Psoas muscle (tissue), 7 donors: ENCODE measurements at regions not wholly inside any gene's neighbourhood (a gene's known extent, or its start where the extent isn't known, plus 50 kb on each side); places are given as distances from the start of the nearest gene placed in this dataset.

Source experiments
- ATAC-seq, 4 donors: fragments of 200-7000 bp; cut with Tn5 transposase; one replicate each; pipeline ENCODE4 v1.9.1; 2020; ENCODE audit warnings: moderate library complexity in 3 of 4, mild to moderate bottlenecking in 2 of 4
- DNase-seq, 2 donors: peaks; one replicate each; pipeline ENCODE4 v3.0.0-alpha.2; 2020
- H3K27ac ChIP-seq: fragments of 200-600 bp; one replicate; pipeline ENCODE4 v1.8.0; 2022
- H3K27me3 ChIP-seq, 3 donors: fragments of 200-600 bp in 1 of 3; one replicate each; pipeline versions ENCODE4 v1.6.1 to v1.8.0; 2013 to 2022; ENCODE audit warnings: low read length in 2 of 3, mild to moderate bottlenecking in 2 of 3, moderate library complexity in 1 of 3; ENCODE audit not compliant: insufficient read depth in 3 of 3
- H3K36me3 ChIP-seq, 2 donors: fragments of 200-600 bp in 1 of 2; one replicate each; pipeline versions ENCODE4 v1.6.1 to v1.8.0; 2013 to 2022; ENCODE audit warnings: low read depth in 1 of 2, mild to moderate bottlenecking in 1 of 2, moderate library complexity in 1 of 2; ENCODE audit not compliant: insufficient read depth in 1 of 2
- H3K4me1 ChIP-seq: fragments of 200-600 bp; one replicate; pipeline ENCODE4 v1.8.0; 2022
- H3K4me3 ChIP-seq: fragments of 200-600 bp; one replicate; pipeline ENCODE4 v1.8.0; 2022; ENCODE audit warnings: mild to moderate bottlenecking
- H3K9me3 ChIP-seq: fragments of 200-600 bp; one replicate; pipeline ENCODE4 v1.8.0; 2022
- CTCF ChIP-seq: fragments of 200-600 bp; IDR thresholded peaks from one replicate; pipeline ENCODE4 v1.8.0; 2022; ENCODE audit warnings: antibody characterized with exemption
- WGBS, 3 donors: extraction: QIAGEN DNeasy Blood & Tissue Kit; methylation state at CpG; one replicate each; pipeline versions ENCODE4 v1.1.6 to v1.1.7; 2013; 5-methylcytosine and 5-hydroxymethylcytosine counted together
- intact Hi-C, 2 donors: fragments of 100-400 bp; cut with DNase I; formaldehyde crosslinking; loops; one replicate each; pipeline versions ENCODE4 v1.11.0 to v1.14.2; 2022
- donor health status: healthy with polysubstance abuse.
- donor health status: DM: no; HTN: no; CAD: no; lungs with moderate emphysema.
- donor health status: Bipolar disorder and iron deficiency.
- donor health status: healthy.
- donor health status: DM: yes; HTN: yes; CAD: no.
- donor health status: DM: no; HTN: no; CAD: no.
- donor health status: DM: yes; HTN: yes; CAD: no.

GRCh38 chr17:33487187-33487879 is 194.2 kb upstream of the ASIC2 start:
- H3K27ac ChIP-seq, result no peak overlapping the region
- intact Hi-C loops, result no loop called here
- H3K9me3 ChIP-seq, result no peaks in the 10 kb centered on the region
- DNase-seq (no peak), ATAC-seq (no peak)
- WGBS, 3 donors, result 51 to 63% (median 57%) methylated on average over 4 of the region's 4 CpGs
- no peak overlapping the region for H3K4me3 ChIP-seq
- TF ChIP-seq CTCF, result no peak
- no peaks in the 10 kb centered on the region for H3K27me3 ChIP-seq
- no peaks in the 10 kb centered on the region for H3K4me1 ChIP-seq
- H3K36me3 ChIP-seq, result no peaks in the 10 kb centered on the region

- WGBS, 3 donors, result 65 to 69% (median 67%) methylated on average over 9 of the region's 9 CpGs
- H3K27ac ChIP-seq, result no peak overlapping the region
- no peaks in the 10 kb centered on the region for H3K4me1 ChIP-seq
- ATAC-seq (no peak), DNase-seq (no peak)
- no peaks in the 10 kb centered on the region for H3K9me3 ChIP-seq
- intact Hi-C loops, result no loop called here
- peaks cover 0 to 3% (median 0%) of the 10 kb centered on the region in 3 donors for H3K27me3 ChIP-seq
- TF ChIP-seq CTCF, result no peak
- no peaks in the 10 kb centered on the region for H3K36me3 ChIP-seq
- H3K4me3 ChIP-seq, result no peak overlapping the region
Measured at GRCh38 chr17:33491871-33492481, 198.9 kb upstream of the ASIC2 start.

GRCh38 chr17:33492731-33493265 is 199.7 kb upstream of the ASIC2 start:
- 66 to 83% (median 67%) methylated on average over 3 of the region's 3 CpGs for WGBS, 3 donors
- H3K36me3 ChIP-seq, result no peaks in the 10 kb centered on the region
- intact Hi-C loops, result no loop called here
- no peak overlapping the region for H3K27ac ChIP-seq
- no peak for TF ChIP-seq CTCF
- no peaks in the 10 kb centered on the region for H3K9me3 ChIP-seq
- peaks cover 0 to 3% (median 0%) of the 10 kb centered on the region in 3 donors for H3K27me3 ChIP-seq
- H3K4me3 ChIP-seq, result no peak overlapping the region
- DNase-seq (no peak), ATAC-seq (no peak)
- no peaks in the 10 kb centered on the region for H3K4me1 ChIP-seq

- peaks cover 0 to 3% (median 0%) of the 10 kb centered on the region in 3 donors for H3K27me3 ChIP-seq
Measured at GRCh38 chr17:33493566-33493965, 200.5 kb upstream of the ASIC2 start.

More at GRCh38 chr17:33493566-33493965, 200.5 kb upstream of the ASIC2 start:
- no peak for TF ChIP-seq CTCF
- H3K4me3 ChIP-seq, result no peak overlapping the region
- no peak for ATAC-seq
- WGBS, 3 donors, result 59 to 66% (median 62%) methylated on average over 5 of the region's 5 CpGs
- DNase-seq, result no peak
- no peaks in the 10 kb centered on the region for H3K36me3 ChIP-seq
- H3K4me1 ChIP-seq, result no peaks in the 10 kb centered on the region
- no peak overlapping the region for H3K27ac ChIP-seq
- intact Hi-C loops, result no loop called here
- H3K9me3 ChIP-seq, result no peaks in the 10 kb centered on the region
